ENCODE measurements at regions not wholly inside any gene's neighbourhood (a gene's known extent, or its start where the extent isn't known, plus 50 kb on each side); places are given as distances from the start of the nearest gene placed in this dataset.

- no peak for TF ChIP-seq ZFYVE20 (CRISPR knock-in tag; IDR thresholded peaks at IDR 0.05; ENCODE audit: borderline replicate concordance, low read depth)
- TF ChIP-seq WIZ (CRISPR knock-in tag; IDR thresholded peaks at IDR 0.05): 0 out of 2 replicates have a peak, but pooled peaks have one; percentile 55
- TF ChIP-seq GMEB2 (CRISPR knock-in tag; IDR thresholded peaks at IDR 0.05; ENCODE audit: low read depth): no peak
- TF ChIP-seq ATF5 (CRISPR knock-in tag; IDR thresholded peaks at IDR 0.05; ENCODE audit: low read depth): no peak
- 0 out of 2 replicates have a peak, but pooled peaks have one; percentile 38 for TF ChIP-seq SMAD1 (CRISPR knock-in tag; IDR thresholded peaks at IDR 0.05; ENCODE audit: borderline replicate concordance, low read depth)
- TF ChIP-seq MIER2 (CRISPR knock-in tag; IDR thresholded peaks at IDR 0.05): no peak
- TF ChIP-seq TCF7 (IDR thresholded peaks at IDR 0.05; ENCODE audit: low read depth): no peak
- TF ChIP-seq STAT5B (CRISPR knock-in tag; IDR thresholded peaks at IDR 0.05): no peak
- no peak for TF ChIP-seq NFAT5 (CRISPR knock-in tag; IDR thresholded peaks at IDR 0.05)
- TF ChIP-seq TFDP2 (CRISPR knock-in tag; IDR thresholded peaks at IDR 0.05): 0 out of 2 replicates have a peak, but pooled peaks have one; percentile 21
- no peak; the same call in 1 of the 2 replicates for TF ChIP-seq ZMYM4 (CRISPR knock-in tag; IDR thresholded peaks at IDR 0.05)
- TF ChIP-seq HNRNPLL (IDR thresholded peaks at IDR 0.05; ENCODE audit: low read depth, low read length, poor library complexity, severe bottlenecking): no peak
- peak; percentile 57; the same call in 1 of the 2 replicates for TF ChIP-seq HDAC1 (CRISPR knock-in tag; IDR thresholded peaks at IDR 0.05)
- TF ChIP-seq POLR2AphosphoS2 (IDR thresholded peaks at IDR 0.05; ENCODE audit: low read depth, low read length): no peak
- peak; percentile 23; the same call in 1 of the 2 replicates for TF ChIP-seq MAFG (CRISPR knock-in tag; IDR thresholded peaks at IDR 0.05)
- TF ChIP-seq HNF1B (CRISPR knock-in tag; IDR thresholded peaks at IDR 0.05): 0 out of 2 replicates have a peak, but pooled peaks have one; percentile 36
Measured at GRCh38 chr2:64937687-64938491, 51.3 kb upstream of the SLC1A4 start (continued).

All from HepG2 (cell line).